NCI-H2196 (cell line): ENCODE measurements at regions not wholly inside any gene's neighbourhood (a gene's known extent, or its start where the extent isn't known, plus 50 kb on each side); places are given as distances from the start of the nearest gene placed in this dataset.
"Not testable (repeated sequence)": the region's sequence is repeated elsewhere in the genome, so short reads cannot be mapped to it uniquely, and the experiment has no call there.

Source experiments
- DNase-seq: peaks from one replicate; lab custom pipeline; 2025; ENCODE audit not compliant: unreplicated experiment; lab: John Stamatoyannopoulos, UW

DNA sequence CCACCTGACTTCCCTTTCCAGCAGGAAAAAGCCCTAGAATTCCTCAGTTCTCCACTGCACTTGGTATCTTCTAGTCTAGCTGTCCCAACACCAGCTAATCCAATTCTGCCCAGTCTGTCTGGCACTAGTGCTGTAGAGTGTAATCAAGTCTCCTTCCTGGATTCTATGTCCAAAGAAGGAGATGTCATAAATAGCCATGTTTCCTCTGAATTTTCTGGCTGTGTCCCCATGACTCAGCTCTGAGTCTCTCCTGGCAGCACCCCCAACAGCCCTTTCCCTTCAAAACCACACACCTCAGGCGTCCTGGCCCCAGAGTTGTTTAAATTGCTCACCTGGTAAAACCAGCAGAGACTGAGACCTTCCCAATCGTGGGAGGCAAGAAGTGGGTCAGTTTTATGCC is 197.2 kb downstream of the GRXCR1 start:
- no peak for DNase-seq

DNA sequence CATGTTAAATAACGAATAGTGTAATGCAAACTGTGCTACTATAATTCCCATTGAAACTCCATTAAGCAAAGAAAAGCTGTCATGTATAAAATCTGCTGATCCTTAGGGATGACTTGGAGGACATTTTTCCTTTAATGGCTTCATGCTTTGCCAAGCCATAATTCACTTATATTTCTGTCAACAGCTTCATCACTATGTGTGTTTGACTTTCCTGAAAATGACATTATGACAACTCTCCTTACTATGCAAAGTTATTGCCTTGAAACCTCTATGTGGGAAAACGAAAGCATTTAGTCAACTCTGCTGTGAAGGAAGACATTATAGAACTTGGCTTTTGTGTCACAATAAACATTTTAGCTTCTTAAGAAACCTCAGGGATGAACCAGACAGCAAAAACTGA is 210.5 kb downstream of the GRXCR1 start:
- DNase-seq, result no peak

DNA sequence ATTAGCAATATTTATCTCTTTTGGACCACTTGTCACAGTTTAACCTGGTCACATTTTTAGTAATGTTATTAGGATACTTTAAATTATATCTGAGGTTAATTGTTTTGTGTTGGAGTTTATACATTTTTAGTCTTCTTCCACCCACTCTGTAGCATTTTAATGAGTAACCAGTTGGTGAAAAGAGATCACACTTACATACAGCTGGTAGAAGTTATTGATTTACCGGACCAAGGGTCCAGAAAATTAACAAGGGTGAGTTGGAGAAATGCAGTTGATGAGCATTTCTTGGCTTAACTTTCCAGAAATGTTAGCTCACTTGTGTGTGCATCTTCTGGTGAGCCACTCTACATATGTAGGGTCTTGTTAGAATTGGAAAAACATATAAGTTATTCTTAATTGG is 219.6 kb downstream of the GRXCR1 start:
- DNase-seq, result no peak

DNA sequence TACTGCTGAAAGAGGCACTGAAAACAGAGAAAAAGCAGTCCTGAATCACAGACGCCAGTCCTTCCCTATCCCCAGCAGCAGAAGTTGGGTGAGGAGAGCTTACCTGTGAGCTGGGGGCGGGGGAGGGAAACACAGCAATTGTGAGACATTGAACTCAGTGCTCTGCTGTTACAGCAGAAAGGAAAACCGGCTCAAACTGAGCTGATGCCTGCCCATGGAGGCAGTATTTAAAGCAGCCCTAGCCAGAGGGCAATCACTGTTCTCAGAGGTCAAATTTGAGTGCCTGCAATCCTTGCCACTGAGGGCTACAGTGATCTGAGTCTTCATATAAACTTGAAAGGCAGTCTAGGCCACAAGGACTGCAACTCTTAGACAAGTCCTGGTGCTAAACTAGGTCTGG is 220.7 kb downstream of the GRXCR1 start:
- no peak for DNase-seq

DNA sequence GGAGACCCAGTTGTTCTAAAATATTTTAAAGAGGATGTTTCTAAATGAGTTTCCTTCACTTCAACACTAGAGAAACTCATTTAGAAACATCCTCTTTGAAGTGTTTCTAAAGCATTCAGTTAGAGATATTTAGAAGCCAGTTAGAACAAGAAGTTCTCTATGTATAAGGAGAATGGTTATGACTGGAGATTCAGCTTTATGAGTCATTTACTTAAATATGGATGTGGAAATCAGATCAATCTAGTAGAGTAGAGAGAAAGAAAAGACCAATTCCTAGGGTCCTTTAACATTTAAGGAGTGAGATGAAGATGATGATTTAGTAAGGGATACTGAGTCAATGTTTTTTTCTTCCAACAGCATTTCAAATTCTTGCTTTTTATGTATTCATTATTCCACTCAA is 234.1 kb downstream of the GRXCR1 start:
- no peak for DNase-seq

DNA sequence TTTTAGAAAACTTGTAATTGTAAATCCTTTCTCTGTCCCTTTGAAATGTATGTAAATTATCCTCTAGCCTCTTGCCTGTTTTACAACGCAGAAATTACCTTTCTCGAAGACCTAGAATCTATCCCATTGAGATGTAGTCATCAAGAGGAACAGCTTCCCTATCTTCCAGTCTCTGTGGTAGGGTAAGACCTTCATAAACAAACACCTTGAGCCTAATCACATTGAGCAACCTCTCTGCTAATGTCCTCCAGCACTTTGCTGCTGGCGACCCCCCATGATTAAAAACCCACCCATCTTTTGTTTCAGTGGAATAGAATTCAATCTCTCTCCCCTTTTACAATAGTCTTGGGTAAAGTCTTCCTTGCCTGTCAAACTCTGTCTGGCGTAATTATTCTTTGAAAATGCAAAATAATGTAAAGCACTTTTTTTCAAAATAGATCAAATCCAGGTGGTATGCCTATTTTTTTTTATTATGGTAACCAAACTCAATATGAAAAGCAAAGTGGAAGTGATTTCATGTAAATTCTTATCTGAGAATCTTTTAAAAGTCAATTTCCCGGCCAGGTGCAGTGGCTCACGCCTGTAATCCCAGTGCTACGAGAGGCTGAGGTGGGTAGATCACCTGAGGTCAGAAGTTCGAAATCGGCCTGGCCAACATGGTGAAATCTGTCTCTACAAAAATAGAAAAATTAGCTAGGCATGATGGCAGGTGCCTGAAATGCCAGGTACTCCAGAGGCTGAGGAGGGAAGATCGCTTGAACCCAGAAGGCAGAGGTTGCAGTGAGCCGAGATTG is 237.9 kb downstream of the GRXCR1 start:
- DNase-seq, result no peak

DNA sequence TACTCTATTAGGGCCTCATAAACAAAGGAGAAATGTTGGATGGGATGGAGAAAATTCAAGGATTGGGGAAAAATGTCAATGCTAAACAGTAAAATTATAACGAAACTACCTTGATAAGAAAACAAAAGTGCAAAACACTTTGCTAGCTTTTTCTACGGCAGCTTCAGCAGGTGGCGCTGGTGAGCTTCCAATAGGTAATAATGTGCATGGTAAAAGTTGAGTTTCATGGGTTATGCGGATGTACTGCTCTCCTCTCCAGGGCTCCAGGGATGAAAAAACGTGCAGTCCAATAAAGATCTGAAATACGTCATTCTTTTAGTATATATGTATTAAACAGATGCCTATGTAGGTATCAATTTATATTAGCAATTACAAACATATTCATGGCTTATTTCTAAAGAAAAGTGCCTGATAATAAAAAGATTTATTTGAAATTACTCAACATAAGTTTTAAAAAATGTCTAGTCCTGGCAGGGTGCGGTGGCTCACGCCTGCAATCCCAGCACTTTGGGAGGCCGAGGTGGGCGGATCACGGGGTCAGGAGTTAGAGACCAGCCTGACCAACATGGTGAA is 239.6 kb downstream of the GRXCR1 start:
- peak; percentile 69 for DNase-seq

DNA sequence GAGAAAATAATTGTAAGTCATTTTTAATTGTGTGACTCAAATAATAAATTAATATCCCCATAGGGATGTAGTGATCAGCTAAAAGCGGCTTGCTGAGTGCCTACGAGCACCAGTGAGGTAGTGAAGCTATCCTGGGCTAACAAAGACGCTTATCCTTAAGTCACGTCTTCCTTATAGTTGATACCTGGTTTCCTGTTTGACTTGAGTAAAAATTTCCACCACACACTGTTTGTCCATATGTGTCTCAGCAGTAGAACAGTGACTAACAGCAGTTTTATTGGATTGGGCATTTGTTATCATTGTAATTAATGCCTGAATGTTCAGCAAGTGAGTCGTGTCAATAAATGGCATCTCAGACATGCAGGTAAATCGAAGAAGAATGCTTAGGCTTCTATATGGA is 241.1 kb downstream of the GRXCR1 start:
- no peak for DNase-seq

DNA sequence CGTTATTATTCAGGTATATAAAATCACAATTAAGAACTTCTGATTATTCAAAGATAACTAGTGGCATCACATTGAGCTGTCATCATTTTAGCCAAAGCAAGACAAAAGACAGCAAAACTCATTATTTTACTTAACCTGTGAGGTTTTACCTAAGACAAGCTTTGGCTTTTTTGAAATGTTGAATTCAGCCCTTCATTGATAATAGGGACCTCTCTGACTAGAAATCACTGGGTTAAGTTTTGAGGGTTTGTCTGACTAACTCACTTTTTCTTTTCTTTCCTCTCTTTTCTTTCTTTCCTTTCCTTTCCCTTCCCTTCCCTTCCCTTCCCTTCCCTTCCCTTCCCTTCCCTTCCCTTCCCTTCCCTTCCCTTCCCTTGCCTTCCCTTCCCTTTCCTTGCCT is 244.2 kb downstream of the GRXCR1 start:
- no peak for DNase-seq

DNA sequence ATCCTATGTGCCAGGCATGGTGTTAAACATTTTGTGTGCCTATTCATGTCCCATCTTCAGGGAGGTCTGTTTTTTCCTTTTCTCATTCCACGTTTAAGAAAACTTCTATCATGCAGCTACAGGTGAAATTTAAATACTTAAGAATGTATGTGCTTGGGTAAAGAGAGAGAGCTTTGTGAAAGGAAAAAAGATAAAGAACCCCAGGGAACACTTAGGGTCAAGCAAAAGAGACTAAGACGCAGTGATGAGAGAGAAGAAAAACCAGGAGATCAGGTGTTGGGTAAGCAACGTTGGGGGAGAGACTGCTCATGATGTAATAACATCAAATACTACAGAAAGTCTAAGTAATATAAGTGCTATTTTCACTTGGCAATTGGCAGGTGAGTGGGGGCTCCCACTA is 253.7 kb downstream of the GRXCR1 start:
- DNase-seq, result no peak

DNA sequence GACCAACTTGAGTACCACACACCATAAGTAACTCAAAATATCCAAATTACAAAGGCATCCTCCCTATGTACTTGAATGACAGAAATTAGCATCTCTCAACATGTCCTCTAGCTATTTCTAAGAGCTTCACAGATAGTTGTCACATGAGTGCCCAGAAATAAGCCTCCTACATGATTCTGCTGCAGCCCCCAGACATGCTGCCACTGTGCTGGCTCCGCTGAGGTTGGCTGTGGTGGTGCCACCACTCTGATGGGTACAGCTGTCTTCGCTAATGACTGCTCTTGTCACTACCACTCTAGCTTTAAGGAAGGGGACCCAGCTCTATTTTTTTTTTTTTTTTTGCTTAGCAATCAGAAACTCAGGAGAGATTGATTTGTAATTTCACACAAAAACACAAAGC is 256.0 kb downstream of the GRXCR1 start:
- no peak for DNase-seq

DNA sequence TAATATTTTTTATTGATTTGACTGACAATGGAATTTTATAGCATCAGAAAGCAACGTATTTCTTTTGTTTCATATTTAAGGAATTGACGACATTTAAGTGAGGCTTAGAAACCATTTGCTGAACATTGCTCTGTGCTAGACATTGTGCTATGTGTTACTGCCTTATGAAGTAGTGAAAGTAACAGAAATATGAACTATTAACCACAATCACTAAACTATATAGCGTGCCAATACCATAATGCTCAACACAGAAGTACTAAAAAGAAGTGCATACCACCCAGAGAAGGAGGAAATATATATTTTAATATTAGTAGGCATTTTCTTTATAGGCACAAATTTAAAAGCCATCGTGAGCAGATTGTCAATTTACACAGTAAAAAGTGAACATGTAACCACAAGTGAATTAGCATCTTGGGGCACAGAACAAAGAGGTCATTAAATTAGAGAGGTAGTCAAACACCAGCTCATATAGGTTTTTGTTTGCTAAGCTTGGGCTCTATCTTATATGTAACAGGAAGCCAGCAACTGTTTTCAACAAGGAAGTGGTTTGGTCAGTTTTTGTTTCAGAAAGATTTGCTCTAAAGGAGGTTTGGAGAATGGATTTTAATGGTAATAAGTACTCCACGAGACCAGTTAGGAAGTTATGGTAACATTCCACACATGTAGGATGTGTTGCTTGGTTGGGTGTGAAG is 270.7 kb downstream of the GRXCR1 start:
- no peak for DNase-seq

DNA sequence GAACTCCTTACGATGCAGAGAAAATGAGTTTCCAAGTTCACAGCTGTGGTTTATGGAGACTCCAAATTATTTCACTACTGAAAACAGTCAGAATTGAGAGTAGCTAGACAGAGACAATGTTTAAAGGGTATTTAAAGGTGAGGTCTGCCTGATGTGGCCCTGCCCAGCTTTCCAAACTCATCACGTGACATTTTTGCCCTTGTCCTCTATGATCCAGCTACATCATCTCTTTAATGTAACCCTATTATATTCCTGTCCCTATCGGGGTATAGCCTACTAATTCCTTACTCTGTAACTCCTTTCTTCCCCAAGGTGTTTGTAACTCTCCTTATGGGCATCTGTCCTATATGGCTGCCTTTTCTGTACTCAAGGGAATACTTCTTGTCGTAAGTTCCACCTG is 297.2 kb downstream of the GRXCR1 start:
- no peak for DNase-seq

DNA sequence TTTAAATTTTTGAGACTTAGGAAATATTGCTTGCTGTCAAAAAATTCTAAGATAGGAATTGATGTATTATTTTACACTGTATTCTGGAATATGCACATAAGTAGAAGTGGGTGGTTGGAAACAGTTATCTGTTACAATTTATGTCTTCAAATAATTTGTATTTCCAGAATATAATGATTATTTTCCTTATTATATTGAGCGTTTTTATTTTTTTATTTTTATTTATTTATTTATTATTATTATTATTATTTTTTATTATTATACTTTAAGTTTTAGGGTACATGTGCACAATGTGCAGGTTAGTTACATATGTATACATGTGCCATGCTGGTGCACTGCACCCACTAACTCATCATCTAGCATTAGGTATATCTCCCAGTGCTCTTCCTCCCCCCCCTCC is 320.1 kb downstream of the GRXCR1 start:
- not testable (repeated sequence) for DNase-seq

DNA sequence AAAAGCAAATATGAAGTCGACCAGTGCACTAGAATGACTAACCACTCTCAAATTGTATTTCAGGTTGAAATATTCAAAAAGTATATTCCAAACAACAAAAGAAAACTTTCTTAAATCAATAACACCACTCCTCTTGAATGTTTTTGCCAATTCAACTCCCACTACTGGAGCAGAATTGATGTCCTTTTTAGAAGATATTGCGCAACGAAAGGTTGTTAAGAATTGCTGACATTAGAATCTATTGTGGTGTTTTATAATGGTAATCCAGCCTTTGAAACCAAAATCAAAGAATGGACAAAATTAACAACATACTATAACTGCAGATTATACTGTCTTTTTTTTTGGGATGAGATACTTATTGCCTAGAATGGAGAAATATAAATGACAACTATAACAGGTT is 331.3 kb downstream of the GRXCR1 start:
- no peak for DNase-seq

DNA sequence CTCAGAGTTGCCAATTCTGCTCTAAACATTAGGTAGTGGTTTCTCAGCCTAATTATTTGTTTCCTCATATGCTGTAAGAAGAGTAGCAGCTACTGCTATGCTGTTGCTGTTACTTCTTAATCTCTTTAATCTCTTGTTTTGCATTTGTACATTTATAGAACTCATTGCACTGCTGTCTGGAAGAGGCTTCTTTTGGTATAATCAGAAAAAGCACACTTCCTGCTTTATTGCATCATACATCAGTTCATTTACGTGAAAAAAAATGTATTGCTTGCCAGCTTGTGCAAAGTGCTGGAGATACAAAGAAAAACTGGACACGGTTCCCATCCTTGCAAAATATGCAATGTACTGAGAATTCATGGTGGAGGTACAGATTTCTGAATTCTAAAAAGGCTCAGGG is 332.0 kb downstream of the GRXCR1 start:
- no peak for DNase-seq

DNA sequence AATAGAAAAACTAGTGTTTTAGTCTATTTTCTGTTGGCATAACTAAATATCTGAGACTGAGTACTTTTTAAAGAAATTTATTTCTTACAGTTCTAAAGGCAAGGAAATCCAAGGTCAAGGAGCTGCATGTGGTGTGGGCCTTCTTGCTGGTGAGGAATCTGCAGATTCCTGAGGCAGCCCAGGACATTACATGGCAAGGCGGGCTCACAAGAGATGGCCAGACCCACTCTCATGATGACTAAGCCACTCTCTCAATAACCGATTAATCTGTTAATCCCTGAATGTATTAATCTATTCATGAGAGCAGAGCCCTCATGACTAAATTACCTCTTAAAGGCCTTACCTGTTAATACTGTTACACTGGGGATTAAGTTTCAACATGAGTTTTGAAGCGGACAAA is 340.8 kb downstream of the GRXCR1 start:
- DNase-seq, result no peak

DNA sequence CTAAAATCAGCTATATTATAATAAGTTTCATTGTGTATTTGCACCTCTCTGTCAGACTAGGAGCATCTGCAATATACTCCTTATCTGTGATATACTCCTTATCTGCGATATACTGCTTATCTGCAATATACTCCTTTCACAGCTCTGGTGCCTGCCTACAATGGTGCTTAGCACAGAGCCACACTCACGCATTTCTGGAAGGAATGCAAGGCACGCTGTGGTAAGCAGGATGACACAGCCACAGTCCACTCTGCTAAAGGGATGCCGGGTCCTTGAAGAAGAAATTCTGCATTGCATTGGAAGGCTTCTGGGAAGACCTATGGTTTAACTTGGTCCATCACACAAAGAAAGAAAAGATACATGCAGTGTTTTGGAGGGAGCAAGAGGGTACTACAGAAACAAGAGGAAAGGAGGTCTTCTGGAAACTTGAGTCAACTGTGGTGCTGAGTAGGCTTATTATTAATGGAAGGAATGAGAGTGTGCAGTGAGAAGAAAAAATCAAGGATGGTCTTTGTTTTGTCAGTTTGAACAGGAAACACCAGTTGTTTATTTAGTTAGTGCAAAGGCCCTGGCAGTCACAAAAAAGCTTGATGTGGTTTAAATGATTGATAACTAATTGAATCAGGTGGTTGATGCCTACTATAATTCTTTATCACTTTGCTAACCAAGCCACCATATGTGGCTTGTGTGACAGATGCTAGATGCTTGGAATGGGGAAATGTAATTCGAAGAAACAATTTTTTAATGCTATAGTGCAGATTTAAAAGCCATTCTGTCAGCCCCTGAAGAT is 342.3 kb downstream of the GRXCR1 start:
- no peak for DNase-seq

DNA sequence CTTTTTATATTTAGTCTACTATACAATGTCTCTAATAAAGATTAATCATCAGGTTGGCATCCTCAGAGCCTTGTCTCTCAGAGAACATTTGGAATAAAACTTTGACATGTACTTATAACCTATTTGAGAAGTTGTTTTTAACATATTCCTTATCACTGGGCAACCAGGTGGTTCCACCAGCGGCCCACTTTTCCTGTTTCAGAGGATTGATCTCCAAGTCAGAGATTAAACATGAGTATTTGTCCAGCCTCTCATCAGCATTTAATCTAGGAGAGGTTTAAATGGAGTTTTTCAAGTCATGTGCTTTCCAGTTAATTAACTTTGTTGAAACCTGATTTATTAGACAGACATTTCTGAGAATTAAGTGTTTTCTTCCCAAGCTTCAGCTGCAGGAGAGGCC is 345.5 kb downstream of the GRXCR1 start:
- no peak for DNase-seq

DNA sequence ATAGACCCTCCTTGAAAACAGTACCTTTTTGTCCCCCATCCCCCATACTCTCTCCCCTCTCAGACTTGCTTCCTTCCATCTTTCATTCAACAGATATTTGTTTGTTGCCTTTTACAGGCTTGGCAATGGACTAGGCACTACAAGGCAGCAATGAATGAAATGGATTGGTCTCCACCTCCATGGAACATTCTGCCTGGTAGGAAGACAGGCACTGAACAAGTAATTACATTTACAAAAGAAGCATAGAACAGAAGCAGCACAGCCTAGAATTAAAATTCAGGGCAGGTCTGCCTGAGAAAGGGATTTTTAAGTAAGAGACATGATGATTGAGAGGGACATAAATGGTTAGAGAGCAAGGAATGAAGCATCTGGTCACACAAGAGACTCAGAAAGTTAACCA is 346.1 kb downstream of the GRXCR1 start:
- no peak for DNase-seq

DNA sequence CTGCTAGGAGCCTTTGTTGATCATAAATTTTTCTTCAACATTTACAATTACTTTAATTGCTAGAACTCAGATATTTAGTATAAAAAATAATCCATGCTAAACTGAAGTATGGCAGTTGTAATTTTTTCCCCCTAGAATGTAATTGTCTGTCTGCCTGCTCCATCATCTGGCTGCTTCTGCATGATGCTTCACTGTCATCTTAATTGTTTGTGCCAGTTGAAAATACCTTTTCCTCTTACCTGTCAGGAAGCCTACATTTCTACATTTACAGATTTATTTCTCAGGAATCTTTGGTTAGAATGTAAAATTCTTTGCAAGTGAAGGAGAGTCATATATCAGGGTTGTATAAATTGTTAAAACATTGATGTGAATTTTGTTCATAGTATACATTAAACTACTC is 348.6 kb downstream of the GRXCR1 start:
- DNase-seq, result no peak

DNA sequence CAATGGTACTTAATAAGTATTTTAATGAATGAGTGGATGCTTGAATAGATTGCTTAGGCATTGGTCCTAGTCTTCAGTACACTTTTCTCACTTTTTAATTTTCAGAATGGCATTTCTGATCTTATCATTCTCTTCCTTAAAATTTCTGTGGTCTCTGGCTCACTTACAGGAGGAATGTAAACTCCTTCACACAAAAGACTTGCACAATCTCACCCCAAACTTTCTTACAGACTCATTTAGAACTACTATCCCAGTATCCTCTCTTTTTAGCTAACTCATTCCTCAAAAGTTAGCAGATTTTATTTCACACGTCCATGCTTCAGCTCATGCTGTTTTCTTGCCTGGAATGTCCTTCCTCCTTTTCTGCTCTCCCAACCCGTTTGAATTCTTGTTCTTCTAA is 350.1 kb downstream of the GRXCR1 start:
- no peak for DNase-seq
